Astrocyte of the hippocampus (primary cell): ENCODE measurements at regions not wholly inside any gene's neighbourhood (a gene's known extent, or its start where the extent isn't known, plus 50 kb on each side); places are given as distances from the start of the nearest gene placed in this dataset.
"Not testable (repeated sequence)": the region's sequence is repeated elsewhere in the genome, so short reads cannot be mapped to it uniquely, and the experiment has no call there.

ENCODE experiments used
- DNase-seq: peaks from one replicate; pipeline ENCODE4 v3.0.0; 2011; ENCODE audit warnings: low read depth, low spot score

- DNase-seq = peak; percentile 21
Measured at GRCh38 chr7:45267262-45267661, 109.7 kb downstream of the RAMP3 start.

GRCh38 chr7:45268013-45268412, 110.4 kb downstream of the RAMP3 start:
- no peak for DNase-seq

- no peak for DNase-seq
Measured at GRCh38 chr7:45269192-45269591, 111.6 kb downstream of the RAMP3 start.

GRCh38 chr7:45278763-45279398, 121.3 kb downstream of the RAMP3 start:
- DNase-seq = no peak

GRCh38 chr7:45289611-45290010, 132.0 kb downstream of the RAMP3 start:
- DNase-seq = not testable (repeated sequence)

- DNase-seq = no peak
Measured at GRCh38 chr7:45290880-45291279, 133.3 kb downstream of the RAMP3 start.

- peak; percentile 42 for DNase-seq
Measured at GRCh38 chr7:45292481-45292880, 134.9 kb downstream of the RAMP3 start.

GRCh38 chr7:45293295-45293942, 135.8 kb downstream of the RAMP3 start:
- DNase-seq = no peak

- no peak for DNase-seq
Measured at GRCh38 chr7:45294559-45294958, 137.0 kb downstream of the RAMP3 start.

- DNase-seq = no peak
Measured at GRCh38 chr7:45295222-45295621, 137.6 kb downstream of the RAMP3 start.

GRCh38 chr7:45296748-45297147, 139.2 kb downstream of the RAMP3 start:
- no peak for DNase-seq

GRCh38 chr7:45306752-45307305, 149.2 kb downstream of the RAMP3 start:
- no peak for DNase-seq

GRCh38 chr7:45311597-45311996, 154.0 kb downstream of the RAMP3 start:
- no peak for DNase-seq

- DNase-seq = not testable (repeated sequence)
Measured at GRCh38 chr7:45315512-45315911, 157.9 kb downstream of the RAMP3 start.

- DNase-seq = no peak
Measured at GRCh38 chr7:45324683-45325237, 167.2 kb downstream of the RAMP3 start.

- no peak for DNase-seq
Measured at GRCh38 chr7:45325378-45325777, 167.8 kb downstream of the RAMP3 start.

GRCh38 chr7:45328403-45328981, 170.9 kb downstream of the RAMP3 start:
- DNase-seq = peak; percentile 51

GRCh38 chr7:45331563-45331962, 174.0 kb downstream of the RAMP3 start:
- DNase-seq = no peak

GRCh38 chr7:45335024-45335423, 177.4 kb downstream of the RAMP3 start:
- not testable (repeated sequence) for DNase-seq

GRCh38 chr7:45342236-45342635, 184.6 kb downstream of the RAMP3 start:
- no peak for DNase-seq

GRCh38 chr7:45343746-45344145, 186.2 kb downstream of the RAMP3 start:
- no peak for DNase-seq

GRCh38 chr7:45347804-45348203, 190.2 kb downstream of the RAMP3 start:
- DNase-seq = no peak

- DNase-seq = no peak
Measured at GRCh38 chr7:45349090-45349489, 191.5 kb downstream of the RAMP3 start.
